Activated naive CD8-positive, alpha-beta T cell treated with anti-CD3 and anti-CD28 coated beads, Interleukin-2, amount 50 U/mL, for 24 hours (primary cell): ENCODE measurements at regions not wholly inside any gene's neighbourhood (a gene's known extent, or its start where the extent isn't known, plus 50 kb on each side); places are given as distances from the start of the nearest gene placed in this dataset.

ENCODE experiments used
- ATAC-seq: fragments of 150-1000 bp; cut with Tn5 transposase; one replicate; pipeline ENCODE4 v1.10.0; 2021
- DNase-seq: peaks from one replicate; pipeline ENCODE4 v3.0.0; 2021
- H3K27ac Mint-ChIP-seq: one replicate; pipeline ENCODE4 v1.8.0; 2021; ENCODE audit warnings: mild to moderate bottlenecking, mixed read lengths
- H3K27me3 Mint-ChIP-seq: one replicate; pipeline ENCODE4 v1.8.0; 2021; ENCODE audit warnings: mixed read lengths
- H3K36me3 Mint-ChIP-seq: one replicate; pipeline ENCODE4 v1.8.0; 2021; ENCODE audit warnings: low read depth, mixed read lengths
- H3K4me1 Mint-ChIP-seq: one replicate; pipeline ENCODE4 v1.8.0; 2021; ENCODE audit warnings: mixed read lengths
- H3K4me3 Mint-ChIP-seq: one replicate; pipeline ENCODE4 v1.8.0; 2021; ENCODE audit warnings: mild to moderate bottlenecking, moderate library complexity, mixed read lengths
- H3K9me3 Mint-ChIP-seq: one replicate; pipeline ENCODE4 v1.8.0; 2021; ENCODE audit warnings: mixed read lengths

- DNase-seq (no peak), ATAC-seq (no peak)
- H3K4me1 Mint-ChIP-seq, result no peaks in the 10 kb centered on the region
- H3K27ac Mint-ChIP-seq, result no peak overlapping the region
- no peak overlapping the region for H3K4me3 Mint-ChIP-seq
- H3K36me3 Mint-ChIP-seq, result no peaks in the 10 kb centered on the region
- H3K9me3 Mint-ChIP-seq, result no peaks in the 10 kb centered on the region
- H3K27me3 Mint-ChIP-seq, result peaks cover 2% of the 10 kb centered on the region
These were observed 508.1 kb downstream of the TBC1D22A start for GRCh38 chr22:47270463-47271135.

GRCh38 chr22:47269516-47270088 lies 507.2 kb downstream of the TBC1D22A start:
- Mint-ChIP-seq H3K36me3 (no peaks in the 10 kb centered on the region), H3K9me3 (no peaks in the 10 kb centered on the region), H3K27me3 (no peaks in the 10 kb centered on the region), H3K27ac (no peak overlapping the region), H3K4me3 (no peak overlapping the region), H3K4me1 (no peaks in the 10 kb centered on the region)
- ATAC-seq (no peak), DNase-seq (no peak)

- ATAC-seq, result no peak
- H3K36me3 Mint-ChIP-seq, result no peaks in the 10 kb centered on the region
These were observed 505.2 kb downstream of the TBC1D22A start for GRCh38 chr22:47267513-47268282.

GRCh38 chr22:47266329-47266728 lies 503.9 kb downstream of the TBC1D22A start:
- Mint-ChIP-seq H3K27me3 (peaks cover 2% of the 10 kb centered on the region), H3K9me3 (no peaks in the 10 kb centered on the region), H3K4me1 (no peaks in the 10 kb centered on the region), H3K27ac (no peak overlapping the region), H3K4me3 (no peak overlapping the region), H3K36me3 (no peaks in the 10 kb centered on the region)
- ATAC-seq (no peak), DNase-seq (no peak)

More at GRCh38 chr22:47267513-47268282, 505.2 kb downstream of the TBC1D22A start:
- H3K27me3 Mint-ChIP-seq, result no peaks in the 10 kb centered on the region
- H3K4me1 Mint-ChIP-seq, result no peaks in the 10 kb centered on the region
- no peaks in the 10 kb centered on the region for H3K9me3 Mint-ChIP-seq
- no peak for DNase-seq
- no peak overlapping the region for H3K27ac Mint-ChIP-seq
- no peak overlapping the region for H3K4me3 Mint-ChIP-seq

- Mint-ChIP-seq H3K27ac (no peak overlapping the region), H3K9me3 (no peaks in the 10 kb centered on the region), H3K27me3 (peaks cover 4% of the 10 kb centered on the region), H3K4me1 (no peaks in the 10 kb centered on the region), H3K36me3 (no peaks in the 10 kb centered on the region), H3K4me3 (no peak overlapping the region)
- ATAC-seq (no peak), DNase-seq (no peak)
These were observed 498.1 kb downstream of the TBC1D22A start for GRCh38 chr22:47260551-47260950.

- DNase-seq (no peak), ATAC-seq (no peak)
- H3K4me3 Mint-ChIP-seq, result no peak overlapping the region
- no peaks in the 10 kb centered on the region for H3K9me3 Mint-ChIP-seq
- H3K27me3 Mint-ChIP-seq, result peaks cover 4% of the 10 kb centered on the region
- H3K4me1 Mint-ChIP-seq, result no peaks in the 10 kb centered on the region
- no peak overlapping the region for H3K27ac Mint-ChIP-seq
- H3K36me3 Mint-ChIP-seq, result no peaks in the 10 kb centered on the region
These were observed 497.5 kb downstream of the TBC1D22A start for GRCh38 chr22:47259990-47260389.

- no peak overlapping the region for H3K27ac Mint-ChIP-seq
- peaks cover 4% of the 10 kb centered on the region for H3K27me3 Mint-ChIP-seq
- DNase-seq (no peak), ATAC-seq (no peak)
- no peaks in the 10 kb centered on the region for H3K9me3 Mint-ChIP-seq
- no peak overlapping the region for H3K4me3 Mint-ChIP-seq
- H3K36me3 Mint-ChIP-seq, result no peaks in the 10 kb centered on the region
- no peaks in the 10 kb centered on the region for H3K4me1 Mint-ChIP-seq
These were observed 496.6 kb downstream of the TBC1D22A start for GRCh38 chr22:47259049-47259448.

GRCh38 chr22:47257976-47258375 lies 495.5 kb downstream of the TBC1D22A start:
- H3K27me3 Mint-ChIP-seq, result peaks cover 4% of the 10 kb centered on the region
- H3K4me3 Mint-ChIP-seq, result no peak overlapping the region
- no peaks in the 10 kb centered on the region for H3K36me3 Mint-ChIP-seq
- no peak overlapping the region for H3K27ac Mint-ChIP-seq
- DNase-seq, result no peak
- no peaks in the 10 kb centered on the region for H3K9me3 Mint-ChIP-seq
- ATAC-seq, result no peak
- no peaks in the 10 kb centered on the region for H3K4me1 Mint-ChIP-seq

GRCh38 chr22:47257566-47257965 lies 495.1 kb downstream of the TBC1D22A start:
- H3K27me3 Mint-ChIP-seq, result peaks cover 4% of the 10 kb centered on the region
- H3K4me3 Mint-ChIP-seq, result no peak overlapping the region
- no peaks in the 10 kb centered on the region for H3K4me1 Mint-ChIP-seq
- H3K36me3 Mint-ChIP-seq, result no peaks in the 10 kb centered on the region
- H3K27ac Mint-ChIP-seq, result no peak overlapping the region
- DNase-seq, result no peak
- ATAC-seq, result no peak
- H3K9me3 Mint-ChIP-seq, result no peaks in the 10 kb centered on the region

- ATAC-seq (no peak), DNase-seq (no peak)
- Mint-ChIP-seq H3K9me3 (no peaks in the 10 kb centered on the region), H3K4me1 (no peaks in the 10 kb centered on the region), H3K4me3 (no peak overlapping the region), H3K36me3 (no peaks in the 10 kb centered on the region), H3K27ac (no peak overlapping the region), H3K27me3 (peaks cover 4% of the 10 kb centered on the region)
These were observed 489.5 kb downstream of the TBC1D22A start for GRCh38 chr22:47251911-47252310.

- Mint-ChIP-seq H3K4me1 (no peaks in the 10 kb centered on the region), H3K9me3 (no peaks in the 10 kb centered on the region), H3K27ac (no peak overlapping the region), H3K27me3 (peaks cover 4% of the 10 kb centered on the region), H3K36me3 (no peaks in the 10 kb centered on the region), H3K4me3 (no peak overlapping the region)
- ATAC-seq (no peak), DNase-seq (no peak)
These were observed 488.7 kb downstream of the TBC1D22A start for GRCh38 chr22:47250995-47251765.

GRCh38 chr22:47249370-47249928 lies 487.0 kb downstream of the TBC1D22A start:
- H3K27ac Mint-ChIP-seq, result no peak overlapping the region
- ATAC-seq (no peak), DNase-seq (no peak)
- H3K4me3 Mint-ChIP-seq, result no peak overlapping the region
- H3K4me1 Mint-ChIP-seq, result no peaks in the 10 kb centered on the region
- no peaks in the 10 kb centered on the region for H3K9me3 Mint-ChIP-seq
- no peaks in the 10 kb centered on the region for H3K36me3 Mint-ChIP-seq
- peaks cover 4% of the 10 kb centered on the region for H3K27me3 Mint-ChIP-seq

- Mint-ChIP-seq H3K27ac (no peak overlapping the region), H3K9me3 (no peaks in the 10 kb centered on the region), H3K4me1 (no peaks in the 10 kb centered on the region), H3K36me3 (no peaks in the 10 kb centered on the region), H3K4me3 (no peak overlapping the region), H3K27me3 (peaks cover 4% of the 10 kb centered on the region)
- DNase-seq (no peak), ATAC-seq (no peak)
These were observed 486.5 kb downstream of the TBC1D22A start for GRCh38 chr22:47248925-47249324.

- DNase-seq (no peak), ATAC-seq (no peak)
- no peak overlapping the region for H3K27ac Mint-ChIP-seq
- H3K27me3 Mint-ChIP-seq, result peaks cover 9% of the 10 kb centered on the region
- H3K9me3 Mint-ChIP-seq, result no peaks in the 10 kb centered on the region
- no peaks in the 10 kb centered on the region for H3K36me3 Mint-ChIP-seq
- no peak overlapping the region for H3K4me3 Mint-ChIP-seq
- no peaks in the 10 kb centered on the region for H3K4me1 Mint-ChIP-seq
These were observed 485.3 kb downstream of the TBC1D22A start for GRCh38 chr22:47247579-47248240.
